Fibroblast of mammary gland (primary cell): ENCODE measurements at regions not wholly inside any gene's neighbourhood (a gene's known extent, or its start where the extent isn't known, plus 50 kb on each side); places are given as distances from the start of the nearest gene placed in this dataset.

Source experiments
- DNase-seq: peaks from one replicate; pipeline ENCODE4 v3.0.0-alpha.2; 2010; ENCODE audit warnings: low read depth
- H3K4me3 ChIP-seq: 2 replicates; pipeline ENCODE4 v1.5.1; 2011; ENCODE audit warnings: low read depth, mild to moderate bottlenecking, low read length, moderate library complexity; ENCODE audit not compliant: control insufficient read depth
- TF ChIP-seq, protein P1 (sequence below): conservative IDR thresholded peaks from 2 replicates; pipeline ENCODE4 v1.5.1; 2011; ENCODE audit warnings: low read depth, low read length, inconsistent platforms; ENCODE audit not compliant: control insufficient read depth, insufficient read depth

DNA sequence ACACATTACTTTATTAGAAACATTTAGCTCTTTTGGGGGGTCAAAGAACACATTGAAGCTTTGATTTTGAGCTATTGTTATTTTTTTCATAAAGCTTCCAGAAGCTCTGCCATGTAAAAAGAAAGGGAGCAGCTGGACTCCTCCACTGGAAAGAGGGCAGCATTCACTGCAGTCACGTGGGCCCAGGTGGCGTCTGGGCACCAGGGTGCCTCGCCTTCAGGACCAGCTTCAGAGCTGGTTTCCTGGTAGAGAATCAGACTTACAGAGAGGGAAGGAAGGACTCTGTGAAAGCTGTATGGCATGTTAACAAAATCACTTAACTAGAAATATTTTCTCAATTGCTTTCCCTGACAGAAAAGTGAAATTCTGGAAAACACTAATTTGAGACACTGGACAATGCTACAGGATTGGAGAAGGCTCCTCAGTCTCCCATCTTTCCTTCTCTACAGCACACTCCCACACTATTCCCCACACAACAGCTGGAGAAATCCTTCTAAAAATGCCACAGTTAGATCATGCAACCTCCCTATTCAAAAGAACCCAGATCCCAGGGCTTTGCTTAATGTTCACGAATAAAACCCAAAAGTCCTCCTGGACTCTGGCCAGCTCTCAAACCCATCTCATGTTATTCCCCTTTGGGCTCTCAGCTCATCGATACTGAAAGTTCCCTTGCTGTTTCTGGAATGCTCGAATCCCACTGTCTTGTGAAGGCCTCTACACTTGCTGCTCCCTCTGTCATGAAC lies 83.2 kb downstream of the NFKBIZ start:
- TF ChIP-seq, protein P1, sequence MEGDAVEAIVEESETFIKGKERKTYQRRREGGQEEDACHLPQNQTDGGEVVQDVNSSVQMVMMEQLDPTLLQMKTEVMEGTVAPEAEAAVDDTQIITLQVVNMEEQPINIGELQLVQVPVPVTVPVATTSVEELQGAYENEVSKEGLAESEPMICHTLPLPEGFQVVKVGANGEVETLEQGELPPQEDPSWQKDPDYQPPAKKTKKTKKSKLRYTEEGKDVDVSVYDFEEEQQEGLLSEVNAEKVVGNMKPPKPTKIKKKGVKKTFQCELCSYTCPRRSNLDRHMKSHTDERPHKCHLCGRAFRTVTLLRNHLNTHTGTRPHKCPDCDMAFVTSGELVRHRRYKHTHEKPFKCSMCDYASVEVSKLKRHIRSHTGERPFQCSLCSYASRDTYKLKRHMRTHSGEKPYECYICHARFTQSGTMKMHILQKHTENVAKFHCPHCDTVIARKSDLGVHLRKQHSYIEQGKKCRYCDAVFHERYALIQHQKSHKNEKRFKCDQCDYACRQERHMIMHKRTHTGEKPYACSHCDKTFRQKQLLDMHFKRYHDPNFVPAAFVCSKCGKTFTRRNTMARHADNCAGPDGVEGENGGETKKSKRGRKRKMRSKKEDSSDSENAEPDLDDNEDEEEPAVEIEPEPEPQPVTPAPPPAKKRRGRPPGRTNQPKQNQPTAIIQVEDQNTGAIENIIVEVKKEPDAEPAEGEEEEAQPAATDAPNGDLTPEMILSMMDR: no peak
- DNase-seq: no peak
- no peak overlapping the region for H3K4me3 ChIP-seq

DNA sequence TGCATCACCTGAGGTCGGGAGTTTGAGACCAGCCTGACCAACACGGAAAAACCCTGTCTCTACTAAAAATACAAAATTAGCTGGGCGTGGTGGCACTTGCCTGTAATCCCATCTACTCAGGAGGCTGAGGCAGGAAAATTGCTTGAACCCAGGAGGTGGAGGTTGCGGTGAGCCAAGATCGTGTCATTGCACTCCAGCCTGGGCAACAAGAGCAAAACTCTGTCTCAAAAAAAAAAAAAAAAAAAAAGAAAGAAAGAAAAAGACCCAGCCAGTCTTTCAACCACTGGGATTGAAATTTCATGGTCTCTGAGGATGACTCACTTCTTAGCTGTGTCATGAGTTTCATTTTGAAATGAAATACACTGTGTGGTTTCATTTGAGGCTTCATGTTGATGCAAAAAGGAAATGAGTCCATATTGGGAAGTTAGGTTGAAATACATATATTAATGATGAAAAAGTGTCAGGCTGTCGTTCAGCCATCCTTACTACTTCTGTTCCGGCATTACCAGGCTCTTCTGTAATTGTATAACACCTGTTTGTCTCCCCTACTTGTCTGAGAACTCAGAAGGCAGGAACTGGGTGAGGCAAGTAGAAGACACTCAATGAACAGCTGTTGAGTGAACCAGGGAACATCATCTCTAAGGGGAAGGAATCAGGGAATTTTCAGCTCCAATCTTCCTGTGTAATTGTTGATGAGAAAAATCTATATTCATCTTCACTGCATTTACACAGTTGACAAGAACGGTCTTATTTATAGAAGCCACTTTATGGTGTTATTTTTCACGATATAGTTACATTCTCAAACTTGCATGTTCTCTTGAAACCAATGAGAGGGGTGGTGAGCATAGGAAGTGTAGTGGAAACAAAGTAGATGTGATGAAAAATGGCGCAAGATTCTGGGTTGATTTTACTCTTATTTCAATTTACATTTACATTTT lies 87.4 kb downstream of the NFKBIZ start:
- peak; percentile 92 for DNase-seq
- no peak overlapping the region for H3K4me3 ChIP-seq
- TF ChIP-seq, protein P1: no peak

DNA sequence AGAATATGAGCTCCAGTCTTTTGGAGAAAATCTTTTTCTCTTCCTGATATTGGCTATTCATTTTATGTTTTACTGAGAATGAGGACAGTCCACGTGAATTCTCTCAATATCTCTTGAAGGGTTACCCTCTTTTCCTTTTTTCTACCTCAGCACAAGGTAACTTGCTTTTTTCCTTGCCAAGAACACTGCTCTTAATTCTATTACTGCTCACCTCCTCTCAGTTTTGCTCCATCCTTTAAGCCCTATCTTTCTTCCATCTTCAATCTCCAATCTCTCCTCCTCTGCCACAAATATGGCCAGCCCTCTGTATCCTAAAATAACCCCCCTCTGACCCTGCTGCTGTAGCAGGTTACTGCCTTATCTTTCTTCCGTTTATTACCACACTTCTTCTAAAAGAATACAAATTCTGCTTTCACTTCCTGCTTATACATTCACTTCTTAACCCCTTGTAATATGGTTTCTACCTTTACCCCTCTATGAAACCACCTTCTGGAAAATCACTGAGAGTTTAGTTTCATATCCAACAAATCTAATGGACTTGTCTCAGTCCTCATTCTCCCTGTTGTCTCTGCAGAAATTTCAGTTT lies 89.0 kb downstream of the NFKBIZ start:
- H3K4me3 ChIP-seq: no peak overlapping the region
- no peak for DNase-seq
- TF ChIP-seq, protein P1: no peak

DNA sequence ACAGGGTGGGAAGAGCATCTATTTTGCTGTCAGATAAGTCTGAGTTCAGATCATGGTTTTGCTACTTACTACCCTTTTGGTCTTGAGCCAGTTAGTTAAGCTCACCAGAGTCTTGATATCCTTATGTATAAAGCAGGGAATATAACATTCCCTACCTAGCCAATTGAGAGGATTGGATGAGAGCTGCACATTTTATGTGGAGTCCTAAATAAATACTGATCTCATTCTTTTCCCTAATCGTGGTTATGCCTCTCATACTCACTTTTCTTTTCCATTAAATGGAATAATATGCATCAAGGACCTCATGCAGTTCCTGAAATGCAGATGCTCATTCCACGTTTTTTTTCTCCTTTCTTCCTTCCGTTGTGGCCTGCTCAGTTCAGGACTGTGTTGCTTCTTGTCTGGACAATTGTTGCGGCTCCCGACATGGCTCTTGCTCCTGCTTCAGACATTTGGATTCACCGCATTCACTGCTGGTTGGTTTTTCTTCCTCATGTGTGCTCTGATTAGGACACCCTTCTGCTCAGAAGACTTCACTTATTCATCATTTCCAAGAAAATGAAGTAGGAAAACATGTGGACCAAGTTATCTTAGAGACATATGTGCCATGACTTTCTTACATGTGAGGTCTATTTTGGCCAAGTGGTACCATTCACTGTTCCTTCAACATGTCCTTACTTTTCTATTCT lies 90.2 kb downstream of the NFKBIZ start:
- no peak overlapping the region for H3K4me3 ChIP-seq
- DNase-seq: no peak
- TF ChIP-seq, protein P1: no peak

DNA sequence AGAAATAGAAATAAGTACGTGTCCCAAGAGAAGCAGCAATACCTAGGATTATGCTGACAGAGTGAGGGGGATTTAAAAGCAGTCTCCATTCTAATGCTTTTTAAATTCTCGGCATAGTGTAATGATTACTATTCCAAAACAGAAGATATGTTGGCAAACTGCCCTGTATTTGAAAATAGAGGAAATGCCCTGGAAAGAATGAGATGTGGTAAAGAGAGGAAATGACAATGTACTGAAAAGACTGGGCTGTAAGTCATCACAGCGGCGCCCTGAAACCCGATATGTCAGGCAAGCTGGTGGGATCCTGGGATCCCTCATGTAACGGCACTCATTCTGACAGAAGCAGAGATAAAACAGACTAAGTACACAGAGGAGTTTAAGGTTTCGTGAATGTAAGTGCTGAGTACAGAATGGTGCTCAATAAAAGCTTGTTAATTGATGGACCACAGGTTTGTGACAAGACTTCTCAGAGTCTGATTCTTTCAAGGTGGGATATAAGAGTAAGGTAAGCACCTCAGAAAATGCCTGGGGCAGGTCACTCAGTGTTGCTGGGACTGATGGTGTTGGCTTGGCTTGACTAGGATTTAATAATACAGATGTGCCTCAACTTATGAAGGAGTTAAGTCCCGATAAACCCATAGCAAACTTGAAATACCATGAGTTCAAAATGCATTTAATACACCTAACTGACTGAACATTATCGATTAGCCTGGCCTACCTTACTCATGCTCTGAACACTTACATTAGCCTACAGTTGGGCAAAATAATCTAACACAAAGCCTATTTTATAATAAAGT lies 91.4 kb downstream of the NFKBIZ start:
- DNase-seq: peak; percentile 96
- no peak overlapping the region for H3K4me3 ChIP-seq
- TF ChIP-seq, protein P1: no peak
